ENCODE measurements at regions not wholly inside any gene's neighbourhood (a gene's known extent, or its start where the extent isn't known, plus 50 kb on each side); places are given as distances from the start of the nearest gene placed in this dataset.

GRCh38 chr5:168215646-168216045 is 75.8 kb upstream of the WWC1 start:
- Histone ChIP-seq H3K9me3 (ENCODE audit: control extremely low read depth in 1 of 3, control insufficient read depth in 2 of 3, insufficient read depth in 1 of 3, low read length in 2 of 3) (no peaks in the 10 kb centered on the region), H2AFZ (ENCODE audit: insufficient read depth, low read depth, low read length, poor library complexity, severe bottlenecking) (no peak overlapping the region), H4K20me1 (ENCODE audit: control insufficient read depth, insufficient read depth, low read length, poor library complexity, severe bottlenecking) (no peaks in the 10 kb centered on the region), H3K4me2 (replicated peaks; ENCODE audit: low read depth, low read length, poor library complexity, severe bottlenecking) (no peak overlapping the region), H3K27me3 (replicated peaks in 1 of 4; ENCODE audit: control extremely low read depth in 1 of 4, control insufficient read depth in 3 of 4, insufficient read depth in 4 of 4, low read length in 3 of 4) (peaks cover 0 to 3% (median 1%) of the 10 kb centered on the region in 4 experiments), H3K4me1 (ENCODE audit: control insufficient read depth in 2 of 2, insufficient read depth in 2 of 2, low read length in 2 of 2) (no peaks in the 10 kb centered on the region), H3K9ac (ENCODE audit: low read length) (no peak overlapping the region), H3K79me2 (ENCODE audit: control insufficient read depth, insufficient read depth, low read length) (no peaks in the 10 kb centered on the region), H3K4me3 (ENCODE audit: control extremely low read depth in 1 of 5, extremely low read depth in 1 of 5, insufficient read depth in 1 of 5, low read depth in 2 of 5, low read length in 4 of 5) (no peak overlapping the region), H3K27ac (ENCODE audit: low read length in 2 of 2) (no peak overlapping the region), H3K36me3 (replicated peaks in 1 of 2; ENCODE audit: control extremely low read depth in 1 of 2, control insufficient read depth in 1 of 2, extremely low read depth in 1 of 2, insufficient read depth in 2 of 2, low read length in 1 of 2) (no peaks in the 10 kb centered on the region)
- Mint-ChIP-seq H3K4me1 (peaks cover 6% of the 10 kb centered on the region), H3K9me3 (ENCODE audit: insufficient read depth) (no peaks in the 10 kb centered on the region), H3K27me3 (peaks cover 11% of the 10 kb centered on the region), H3K27ac (no peak overlapping the region), H3K4me3 (no peak overlapping the region)
- ATAC-seq (ENCODE audit: low read depth): no peak
- DNase-seq: no peak
- ChIA-PET POLR2A (no interaction called here), CTCF (no interaction called here)
- TF ChIP-seq EZH2 (IDR thresholded peaks at IDR 0.05; ENCODE audit: borderline replicate concordance, insufficient read depth, low read depth, low read length, poor library complexity, severe bottlenecking): no peak
- no peak for TF ChIP-seq CTCF (IDR thresholded peaks at IDR 0.05)
- WGBS (ENCODE audit: insufficient coverage): 66% methylated on average over 5 of the region's 7 CpGs
- intact Hi-C loops (cut with micrococcal nuclease): no loop called here

- no peak overlapping the region for H3K27ac ChIP-seq (ENCODE audit: low read length in 2 of 2)
- H3K4me3 ChIP-seq (ENCODE audit: control extremely low read depth in 1 of 5, extremely low read depth in 1 of 5, insufficient read depth in 1 of 5, low read depth in 2 of 5, low read length in 4 of 5): no peak overlapping the region
- H3K36me3 ChIP-seq (replicated peaks in 1 of 2; ENCODE audit: control extremely low read depth in 1 of 2, control insufficient read depth in 1 of 2, extremely low read depth in 1 of 2, insufficient read depth in 2 of 2, low read length in 1 of 2): no peaks in the 10 kb centered on the region
- no peak overlapping the region for H3K4me2 ChIP-seq (replicated peaks; ENCODE audit: low read depth, low read length, poor library complexity, severe bottlenecking)
- H3K9me3 Mint-ChIP-seq (ENCODE audit: insufficient read depth): no peaks in the 10 kb centered on the region
- ChIA-PET POLR2A (no interaction called here), CTCF (interaction anchor here (1.6 kb wide), 1 partner anchor 20 kb away, joined by 4 read pairs; no protein-coding TSS in a partner anchor)
- H3K9ac ChIP-seq (ENCODE audit: low read length): no peak overlapping the region
- 63% methylated on average over 1 of the region's 2 CpGs for WGBS (ENCODE audit: insufficient coverage)
- H3K4me3 Mint-ChIP-seq: no peak overlapping the region
- H3K4me1 Mint-ChIP-seq: peaks cover 6% of the 10 kb centered on the region
- intact Hi-C loops (cut with micrococcal nuclease): no loop called here
- no peak for ATAC-seq (ENCODE audit: low read depth)
- no peak for DNase-seq
- H4K20me1 ChIP-seq (ENCODE audit: control insufficient read depth, insufficient read depth, low read length, poor library complexity, severe bottlenecking): no peaks in the 10 kb centered on the region
- no peaks in the 10 kb centered on the region for H3K79me2 ChIP-seq (ENCODE audit: control insufficient read depth, insufficient read depth, low read length)
- H3K4me1 ChIP-seq (ENCODE audit: control insufficient read depth in 2 of 2, insufficient read depth in 2 of 2, low read length in 2 of 2): no peaks in the 10 kb centered on the region
- TF ChIP-seq EZH2 (IDR thresholded peaks at IDR 0.05; ENCODE audit: borderline replicate concordance, insufficient read depth, low read depth, low read length, poor library complexity, severe bottlenecking) (no peak), CTCF (IDR thresholded peaks at IDR 0.05) (no peak)
- H2AFZ ChIP-seq (ENCODE audit: insufficient read depth, low read depth, low read length, poor library complexity, severe bottlenecking): no peak overlapping the region
- H3K9me3 ChIP-seq (ENCODE audit: control extremely low read depth in 1 of 3, control insufficient read depth in 2 of 3, insufficient read depth in 1 of 3, low read length in 2 of 3): no peaks in the 10 kb centered on the region
- H3K27ac Mint-ChIP-seq: no peak overlapping the region
- H3K27me3 ChIP-seq (replicated peaks in 1 of 4; ENCODE audit: control extremely low read depth in 1 of 4, control insufficient read depth in 3 of 4, insufficient read depth in 4 of 4, low read length in 3 of 4): peaks cover 0 to 4% (median 2%) of the 10 kb centered on the region in 4 experiments
- peaks cover 9% of the 10 kb centered on the region for H3K27me3 Mint-ChIP-seq
Observed at GRCh38 chr5:168216989-168217388, 74.5 kb upstream of the WWC1 start.
